Suprapubic skin (tissue), 3 donors: ENCODE measurements at regions not wholly inside any gene's neighbourhood (a gene's known extent, or its start where the extent isn't known, plus 50 kb on each side); places are given as distances from the start of the nearest gene placed in this dataset.

ENCODE experiments used
- POLR2AphosphoS5 ChIP-seq, 3 donors: sonication (generic); formaldehyde crosslinking; IDR thresholded peaks; one replicate each; pipeline ENCODE4 v1.6.1; 2017; ENCODE audit warnings: antibody characterized with exemption in 3 of 3
- TF ChIP-seq, protein P1 (sequence below), 2 donors: fragments of 200-600 bp in 1 of 2; fragments of 450-650 bp in 1 of 2; sonication (generic) in 1 of 2; IDR thresholded peaks; one replicate each; pipeline ENCODE4 v1.5.1; 2016 to 2019; ENCODE audit warnings: antibody characterized with exemption in 2 of 2, mild to moderate bottlenecking in 1 of 2, moderate library complexity in 1 of 2

GRCh38 chr20:11178946-11179654, 505.3 kb upstream of the JAG1 start:
- TF ChIP-seq, protein P1, sequence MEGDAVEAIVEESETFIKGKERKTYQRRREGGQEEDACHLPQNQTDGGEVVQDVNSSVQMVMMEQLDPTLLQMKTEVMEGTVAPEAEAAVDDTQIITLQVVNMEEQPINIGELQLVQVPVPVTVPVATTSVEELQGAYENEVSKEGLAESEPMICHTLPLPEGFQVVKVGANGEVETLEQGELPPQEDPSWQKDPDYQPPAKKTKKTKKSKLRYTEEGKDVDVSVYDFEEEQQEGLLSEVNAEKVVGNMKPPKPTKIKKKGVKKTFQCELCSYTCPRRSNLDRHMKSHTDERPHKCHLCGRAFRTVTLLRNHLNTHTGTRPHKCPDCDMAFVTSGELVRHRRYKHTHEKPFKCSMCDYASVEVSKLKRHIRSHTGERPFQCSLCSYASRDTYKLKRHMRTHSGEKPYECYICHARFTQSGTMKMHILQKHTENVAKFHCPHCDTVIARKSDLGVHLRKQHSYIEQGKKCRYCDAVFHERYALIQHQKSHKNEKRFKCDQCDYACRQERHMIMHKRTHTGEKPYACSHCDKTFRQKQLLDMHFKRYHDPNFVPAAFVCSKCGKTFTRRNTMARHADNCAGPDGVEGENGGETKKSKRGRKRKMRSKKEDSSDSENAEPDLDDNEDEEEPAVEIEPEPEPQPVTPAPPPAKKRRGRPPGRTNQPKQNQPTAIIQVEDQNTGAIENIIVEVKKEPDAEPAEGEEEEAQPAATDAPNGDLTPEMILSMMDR (IDR thresholded peaks at IDR 0.05), result no peak
- TF ChIP-seq POLR2AphosphoS5 (IDR thresholded peaks at IDR 0.05), result no peak
